Tibial artery (tissue), 4 donors: ENCODE measurements at regions not wholly inside any gene's neighbourhood (a gene's known extent, or its start where the extent isn't known, plus 50 kb on each side); places are given as distances from the start of the nearest gene placed in this dataset.
A peak's percentile ranks its signal among the peaks of the same experiment; 100 is the strongest.

ENCODE experiments used
- DNase-seq, 2 donors: peaks; one replicate each; pipeline ENCODE4 v3.0.0-alpha.2; 2019
- H3K27ac ChIP-seq, 2 donors: fragments of 200-600 bp; sonication (generic) in 1 of 2; 1 replicate in 1 of 2; 2 replicates in 1 of 2; pipeline ENCODE4 v1.5.1; 2018 to 2019; ENCODE audit warnings: mild to moderate bottlenecking in 1 of 2
- H3K27me3 ChIP-seq, 2 donors: fragments of 200-600 bp; sonication (generic) in 1 of 2; one replicate each; pipeline versions ENCODE4 v1.5.1 to v1.6.0; 2016 to 2019
- H3K36me3 ChIP-seq, 3 donors: fragments of 200-600 bp; sonication (generic) in 2 of 3; one replicate each; pipeline ENCODE4 v1.5.1; 2016 to 2019; ENCODE audit warnings: mild to moderate bottlenecking in 2 of 3
- H3K4me1 ChIP-seq, 4 donors: fragments of 200-600 bp; sonication (generic) in 2 of 4; 1 replicate in 3 of 4; 2 replicates in 1 of 4; pipeline ENCODE4 v1.5.1; 2016 to 2019
- H3K4me3 ChIP-seq, 2 donors: fragments of 200-600 bp; sonication (generic) in 1 of 2; 1 replicate in 1 of 2; 2 replicates in 1 of 2; pipeline ENCODE4 v1.5.1; 2018 to 2019; ENCODE audit warnings: mild to moderate bottlenecking in 2 of 2
- H3K9me3 ChIP-seq, 3 donors: fragments of 200-600 bp; sonication (generic) in 1 of 3; one replicate each; pipeline ENCODE4 v1.5.1; 2016 to 2019
- CTCF ChIP-seq, 2 experiments: fragments of 200-600 bp in 1 of 2; fragments of 450-650 bp in 1 of 2; IDR thresholded peaks; one replicate each; pipeline ENCODE4 v1.5.1; 2017 to 2019; ENCODE audit warnings: antibody characterized with exemption in 2 of 2, mild to moderate bottlenecking in 1 of 2, moderate library complexity in 1 of 2
- intact Hi-C: fragments of 100-400 bp; cut with DNase I; formaldehyde crosslinking; loops from one replicate; pipeline ENCODE4 v1.15.0; 2023; ENCODE audit warnings: low total_unique reads

DNA sequence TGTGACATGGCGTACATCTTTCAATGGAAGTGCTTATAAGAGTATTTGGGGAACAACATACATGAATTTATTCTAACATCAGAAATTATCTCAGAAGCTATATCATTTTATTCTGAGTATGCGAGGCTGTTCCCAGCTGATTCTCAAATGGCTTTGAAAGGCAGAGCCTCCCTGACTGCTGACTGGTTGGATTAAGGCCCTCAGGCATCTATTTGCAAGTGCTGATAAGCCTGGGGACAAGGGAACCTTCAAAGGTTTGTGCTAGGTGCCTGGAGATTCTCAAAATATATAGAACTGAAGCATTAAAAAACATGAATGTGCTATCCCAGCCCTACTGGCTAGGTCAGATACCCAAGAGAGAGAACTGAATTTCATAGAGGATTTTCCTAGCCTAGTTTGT is 235.1 kb downstream of the LURAP1L start:
- no peaks in the 10 kb centered on the region for H3K27me3 ChIP-seq
- DNase-seq, result no peak
- TF ChIP-seq CTCF (IDR thresholded peaks at IDR 0.05), result no peak
- H3K36me3 ChIP-seq, result no peaks in the 10 kb centered on the region
- intact Hi-C loops, result no loop called here
- H3K27ac ChIP-seq, result no peak overlapping the region
- H3K9me3 ChIP-seq, result no peaks in the 10 kb centered on the region
- H3K4me1 ChIP-seq, result peaks cover 0 to 10% (median 0%) of the 10 kb centered on the region in 4 donors
- H3K4me3 ChIP-seq, result no peak overlapping the region

- Histone ChIP-seq H3K27me3 (no peaks in the 10 kb centered on the region), H3K4me3 (no peak overlapping the region), H3K4me1 (peaks cover 0 to 23% (median 0%) of the 10 kb centered on the region in 4 donors), H3K9me3 (no peaks in the 10 kb centered on the region), H3K27ac (no peak overlapping the region), H3K36me3 (no peaks in the 10 kb centered on the region)
- intact Hi-C loops, result no loop called here
- no peak for DNase-seq
- no peak for TF ChIP-seq CTCF (IDR thresholded peaks at IDR 0.05)
These were observed 239.4 kb downstream of the LURAP1L start for GRCh38 chr9:13013991-13014883.

DNA sequence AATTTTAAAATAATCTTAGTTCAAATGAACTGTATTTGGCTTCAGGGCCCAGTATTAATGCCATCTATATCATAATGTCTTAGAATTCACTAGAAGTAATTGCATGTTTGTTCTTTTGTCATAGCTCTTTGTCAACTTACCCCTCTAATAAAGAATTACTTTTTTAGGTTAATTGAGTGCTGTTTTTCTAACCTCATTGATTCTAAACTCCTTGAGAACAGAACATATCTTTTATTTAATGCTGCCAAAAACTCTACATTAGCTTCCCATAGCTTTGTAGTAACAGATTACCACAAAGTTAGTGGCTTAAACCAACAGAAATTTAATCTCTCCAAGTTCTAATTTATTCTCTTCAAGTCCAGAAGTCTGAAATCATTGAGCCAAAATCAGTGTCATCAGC is 242.4 kb downstream of the LURAP1L start:
- TF ChIP-seq CTCF (IDR thresholded peaks at IDR 0.05), result no peak
- intact Hi-C loops, result no loop called here

GRCh38 chr9:13020146-13021040 is 245.6 kb downstream of the LURAP1L start:
- H3K9me3 ChIP-seq, result no peaks in the 10 kb centered on the region
- H3K4me1 ChIP-seq, result peaks cover 0 to 19% (median 0%) of the 10 kb centered on the region in 4 donors
- peak overlapping the region in 1 of 2 donors; percentile 22 for H3K4me3 ChIP-seq
- no peaks in the 10 kb centered on the region for H3K27me3 ChIP-seq
- intact Hi-C loops, result no loop called here
- H3K27ac ChIP-seq, result no peak overlapping the region
- H3K36me3 ChIP-seq, result no peaks in the 10 kb centered on the region
- DNase-seq, result no peak
- no peak for TF ChIP-seq CTCF (IDR thresholded peaks at IDR 0.05)

More for the DNA sequence above, 242.4 kb downstream of the LURAP1L start:
- no peak for DNase-seq
- Histone ChIP-seq H3K27ac (no peak overlapping the region), H3K9me3 (no peaks in the 10 kb centered on the region), H3K27me3 (no peaks in the 10 kb centered on the region), H3K4me3 (no peak overlapping the region), H3K36me3 (no peaks in the 10 kb centered on the region), H3K4me1 (peaks cover 0 to 29% (median 0%) of the 10 kb centered on the region in 4 donors)

DNA sequence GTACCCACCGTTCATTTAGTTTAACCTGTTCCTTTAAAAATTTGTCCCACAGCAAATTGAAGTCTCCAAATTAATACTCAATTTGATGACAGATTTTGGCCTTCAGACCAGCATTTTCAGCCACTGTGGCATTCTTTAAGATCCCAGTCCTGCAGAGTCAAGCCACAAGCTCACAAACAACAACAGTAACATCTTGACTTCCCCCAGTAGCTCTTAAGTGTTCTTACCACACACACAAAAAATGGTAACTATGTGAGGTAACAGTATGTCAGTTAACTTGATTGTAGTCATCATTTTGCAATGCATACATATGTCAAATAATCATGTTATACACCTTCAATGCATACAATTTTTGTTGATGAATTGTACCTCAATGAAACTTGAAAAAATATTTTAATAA is 247.9 kb downstream of the LURAP1L start:
- DNase-seq, result no peak
- H3K27me3 ChIP-seq, result no peaks in the 10 kb centered on the region
- H3K27ac ChIP-seq, result no peak overlapping the region
- H3K36me3 ChIP-seq, result no peaks in the 10 kb centered on the region
- intact Hi-C loops, result no loop called here
- TF ChIP-seq CTCF (IDR thresholded peaks at IDR 0.05), result no peak
- no peak overlapping the region for H3K4me3 ChIP-seq
- H3K4me1 ChIP-seq, result peaks cover 0 to 6% (median 0%) of the 10 kb centered on the region in 4 donors
- H3K9me3 ChIP-seq, result no peaks in the 10 kb centered on the region
